Right atrium auricular region (tissue), 2 donors: ENCODE measurements at regions not wholly inside any gene's neighbourhood (a gene's known extent, or its start where the extent isn't known, plus 50 kb on each side); places are given as distances from the start of the nearest gene placed in this dataset.
A peak's percentile ranks its signal among the peaks of the same experiment; 100 is the strongest.

Experiments used
- DNase-seq: peaks from one replicate; pipeline ENCODE4 v3.0.0-alpha.2; 2019; ENCODE audit warnings: low spot score
- H3K27ac ChIP-seq, 2 donors: fragments of 200-600 bp; sonication (generic); 1 replicate in 1 of 2; 2 replicates in 1 of 2; pipeline ENCODE4 v1.5.1; 2016 to 2019
- H3K27me3 ChIP-seq, 2 donors: fragments of 200-600 bp; sonication (generic); one replicate each; pipeline versions ENCODE4 v1.5.1 to v1.6.0; 2017 to 2019
- H3K36me3 ChIP-seq: fragments of 200-600 bp; sonication (generic); one replicate; pipeline ENCODE4 v1.5.1; 2016
- H3K4me1 ChIP-seq, 2 donors: fragments of 200-600 bp; sonication (generic); one replicate each; pipeline versions ENCODE4 v1.5.1 to v1.6.0; 2017 to 2019
- H3K4me3 ChIP-seq, 2 donors: fragments of 200-600 bp; sonication (generic); 1 replicate in 1 of 2; 2 replicates in 1 of 2; pipeline ENCODE4 v1.5.1; 2017 to 2019; ENCODE audit warnings: mild to moderate bottlenecking in 1 of 2, moderate library complexity in 1 of 2
- H3K9me3 ChIP-seq, 2 donors: fragments of 200-600 bp; sonication (generic); one replicate each; pipeline ENCODE4 v1.5.1; 2019
- CTCF ChIP-seq, 2 donors: fragments of 200-600 bp; sonication (generic); IDR thresholded peaks; one replicate each; pipeline ENCODE4 v1.5.1; 2019; ENCODE audit warnings: antibody characterized with exemption in 2 of 2

GRCh38 chr4:123555233-123555806, 158.7 kb downstream of the SPRY1 start:
- Histone ChIP-seq H3K4me3 (peak overlapping the region in 1 of 2 donors; percentile 5), H3K27me3 (no peaks in the 10 kb centered on the region), H3K4me1 (peaks cover 0 to 25% of the 10 kb centered on the region in 2 donors), H3K9me3 (no peaks in the 10 kb centered on the region), H3K27ac (peak overlapping the region; percentile 71 to 79), H3K36me3 (no peaks in the 10 kb centered on the region)
- no peak for TF ChIP-seq CTCF (IDR thresholded peaks at IDR 0.05)
- peak; percentile 93 for DNase-seq

- H3K27ac ChIP-seq, result peak overlapping the region; percentile 71 to 79
- H3K36me3 ChIP-seq, result no peaks in the 10 kb centered on the region
- H3K4me3 ChIP-seq, result no peak overlapping the region
- no peaks in the 10 kb centered on the region for H3K9me3 ChIP-seq
- H3K27me3 ChIP-seq, result no peaks in the 10 kb centered on the region
- no peak for DNase-seq
- no peak for TF ChIP-seq CTCF (IDR thresholded peaks at IDR 0.05)
- peaks cover 0 to 25% of the 10 kb centered on the region in 2 donors for H3K4me1 ChIP-seq
Observed at GRCh38 chr4:123555807-123556273, 159.2 kb downstream of the SPRY1 start.

GRCh38 chr4:123556526-123556925, 159.9 kb downstream of the SPRY1 start:
- Histone ChIP-seq H3K9me3 (no peaks in the 10 kb centered on the region), H3K4me3 (no peak overlapping the region), H3K27me3 (no peaks in the 10 kb centered on the region), H3K36me3 (no peaks in the 10 kb centered on the region), H3K27ac (peak overlapping the region in 1 of 2 donors; percentile 79), H3K4me1 (peaks cover 0 to 25% of the 10 kb centered on the region in 2 donors)
- TF ChIP-seq CTCF (IDR thresholded peaks at IDR 0.05), result no peak
- no peak for DNase-seq

GRCh38 chr4:123557857-123558536, 161.4 kb downstream of the SPRY1 start:
- H3K27ac ChIP-seq, result no peak overlapping the region
- no peaks in the 10 kb centered on the region for H3K36me3 ChIP-seq
- no peaks in the 10 kb centered on the region for H3K27me3 ChIP-seq
- H3K4me1 ChIP-seq, result peaks cover 0 to 25% of the 10 kb centered on the region in 2 donors
- no peak for DNase-seq
- TF ChIP-seq CTCF (IDR thresholded peaks at IDR 0.05), result no peak
- H3K4me3 ChIP-seq, result no peak overlapping the region
- H3K9me3 ChIP-seq, result no peaks in the 10 kb centered on the region

GRCh38 chr4:123558865-123559264, 162.3 kb downstream of the SPRY1 start:
- Histone ChIP-seq H3K9me3 (no peaks in the 10 kb centered on the region), H3K27me3 (no peaks in the 10 kb centered on the region), H3K4me3 (no peak overlapping the region), H3K27ac (no peak overlapping the region), H3K36me3 (no peaks in the 10 kb centered on the region), H3K4me1 (peaks cover 0 to 25% of the 10 kb centered on the region in 2 donors)
- TF ChIP-seq CTCF (IDR thresholded peaks at IDR 0.05), result no peak
- no peak for DNase-seq
